Islet of Langerhans (tissue), 1 donor: ENCODE measurements at regions not wholly inside any gene's neighbourhood (a gene's known extent, or its start where the extent isn't known, plus 50 kb on each side); places are given as distances from the start of the nearest gene placed in this dataset.

ENCODE experiments used
- FAIRE-seq: peaks from one replicate; lab custom pipeline; 2011; peaks lifted over from hg19 to GRCh38; lab: Jason Lieb, UNC

DNA sequence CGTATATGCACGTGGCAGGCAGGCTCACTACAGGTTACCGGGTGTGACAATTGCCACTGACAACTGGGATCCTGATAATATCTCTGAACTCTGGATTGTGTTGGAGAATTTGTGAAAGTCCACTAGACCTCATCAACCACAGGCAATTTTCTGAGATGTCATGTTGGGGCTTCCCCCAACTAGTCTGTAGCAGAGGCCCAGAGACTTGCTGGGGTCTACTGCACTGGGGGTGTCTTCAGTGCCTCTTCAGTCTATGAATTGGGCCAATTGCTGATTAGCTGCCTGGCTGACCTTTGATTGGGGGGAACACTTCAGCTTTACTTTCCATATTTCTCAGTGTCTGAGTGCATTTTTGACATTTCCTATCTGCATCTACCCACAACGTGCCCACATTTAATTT lies 201.5 kb downstream of the MTX2 start:
- FAIRE-seq = no peak

DNA sequence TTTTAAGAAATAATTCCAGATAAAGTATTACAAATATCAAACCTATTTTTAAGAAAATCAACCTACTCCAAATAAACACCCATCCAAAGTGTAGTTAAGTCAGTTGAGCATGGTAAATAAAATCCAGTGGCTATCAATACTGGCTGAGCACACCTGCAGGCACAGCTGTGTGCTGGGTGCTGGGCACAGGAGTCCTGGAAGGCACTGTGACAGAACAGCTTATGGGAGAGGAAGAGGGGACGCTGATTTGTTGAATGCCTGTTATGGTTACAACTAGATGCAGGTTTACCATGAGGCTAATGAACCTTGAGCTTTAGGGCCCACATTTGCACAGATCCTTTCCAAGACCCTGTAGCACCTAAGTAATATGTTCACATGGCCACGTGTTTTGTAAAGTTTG lies 202.7 kb downstream of the MTX2 start:
- no peak for FAIRE-seq

DNA sequence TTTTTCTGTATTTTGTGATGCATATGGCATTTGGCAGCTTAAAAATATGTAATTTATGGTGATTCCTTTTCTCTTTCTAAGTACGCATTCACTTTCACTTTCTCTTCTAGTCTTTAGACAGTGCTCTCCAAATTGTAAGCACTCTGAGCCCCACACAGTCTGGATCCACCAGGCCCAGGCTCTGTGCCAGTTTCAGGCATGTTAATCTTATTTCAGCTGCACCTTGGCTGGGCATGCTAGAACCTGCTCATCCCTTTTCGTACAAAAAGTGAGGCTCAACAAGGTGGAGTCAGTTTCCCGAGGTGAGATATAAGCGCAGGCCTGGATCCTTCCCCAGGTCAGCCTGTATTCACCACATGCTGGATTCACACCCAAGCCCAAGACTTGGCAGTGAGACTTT lies 203.9 kb downstream of the MTX2 start:
- no peak for FAIRE-seq

DNA sequence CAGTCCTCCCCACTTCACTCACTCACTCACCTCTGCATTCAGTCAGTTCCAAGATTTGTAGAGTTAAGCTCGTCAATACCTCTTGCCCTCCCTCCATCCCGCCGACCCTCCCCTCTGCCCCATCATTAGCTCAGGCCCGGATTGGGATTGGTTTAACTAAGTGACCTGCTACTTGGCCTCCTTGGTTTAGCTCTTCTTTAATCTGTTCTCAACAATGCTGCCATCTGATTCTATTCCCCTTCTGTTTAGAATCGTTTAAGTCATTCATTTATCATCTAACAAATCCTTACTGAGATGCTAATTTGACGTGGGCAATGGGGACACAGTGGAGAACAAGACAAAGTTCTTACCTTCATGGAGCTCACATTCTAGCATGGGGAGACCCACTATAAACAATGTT lies 204.6 kb downstream of the MTX2 start:
- FAIRE-seq = no peak

DNA sequence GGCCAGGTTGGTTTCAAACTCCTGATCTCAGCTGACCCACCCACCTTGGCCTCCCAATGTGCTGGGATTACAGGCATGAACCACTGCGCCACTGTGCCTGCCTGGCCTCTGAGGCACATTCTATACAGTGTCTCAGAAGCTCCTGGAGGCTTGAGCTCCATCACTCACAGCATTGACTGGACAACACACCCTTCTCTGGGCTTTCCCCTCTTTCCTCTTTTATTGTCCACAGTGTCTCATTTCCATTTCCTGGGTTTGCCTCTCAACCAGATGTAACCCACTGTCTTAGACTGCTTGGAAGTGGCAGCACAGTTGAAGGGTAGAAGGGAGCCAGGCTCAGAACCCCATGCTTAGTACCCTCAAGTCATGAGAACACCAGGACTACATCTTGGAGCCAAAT lies 208.1 kb downstream of the MTX2 start:
- FAIRE-seq = no peak

DNA sequence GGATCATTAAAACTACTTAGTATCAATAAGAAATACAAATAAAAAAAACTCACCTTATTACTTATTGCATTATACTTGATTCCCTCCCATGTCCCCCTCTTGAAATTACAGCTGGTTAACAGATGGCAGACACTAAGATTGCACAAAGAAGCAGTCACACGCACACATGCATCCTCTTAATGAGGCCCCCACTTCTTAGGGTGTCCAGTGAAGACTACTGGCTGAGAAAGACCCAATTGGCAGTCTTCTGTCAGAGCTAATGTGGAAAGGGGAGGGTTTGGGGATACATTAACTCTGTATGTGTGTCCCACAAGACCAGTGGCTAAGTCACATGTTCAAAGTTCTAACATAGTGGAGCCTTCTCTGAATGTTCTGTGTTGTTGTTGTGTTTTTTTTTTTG lies 210.7 kb downstream of the MTX2 start:
- FAIRE-seq = no peak

DNA sequence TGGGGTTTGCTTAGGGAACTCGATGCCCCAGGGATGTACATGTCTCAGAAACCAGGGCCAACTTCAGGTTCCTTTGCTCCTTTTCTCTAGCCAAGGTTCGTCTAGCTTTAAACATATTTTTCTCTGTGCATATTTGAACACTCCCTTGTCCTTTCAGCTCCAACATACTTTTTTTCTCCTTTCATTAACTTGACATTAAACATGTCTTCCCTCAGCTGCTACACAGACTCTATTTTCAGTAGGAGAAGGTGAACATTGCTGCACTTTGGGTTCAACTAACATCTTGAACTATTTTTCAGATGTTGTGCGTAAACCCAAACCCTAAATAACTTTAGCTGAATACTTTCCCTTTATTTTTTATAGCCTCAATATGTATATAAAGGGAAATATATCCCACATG lies 212.9 kb downstream of the MTX2 start:
- FAIRE-seq = no peak

DNA sequence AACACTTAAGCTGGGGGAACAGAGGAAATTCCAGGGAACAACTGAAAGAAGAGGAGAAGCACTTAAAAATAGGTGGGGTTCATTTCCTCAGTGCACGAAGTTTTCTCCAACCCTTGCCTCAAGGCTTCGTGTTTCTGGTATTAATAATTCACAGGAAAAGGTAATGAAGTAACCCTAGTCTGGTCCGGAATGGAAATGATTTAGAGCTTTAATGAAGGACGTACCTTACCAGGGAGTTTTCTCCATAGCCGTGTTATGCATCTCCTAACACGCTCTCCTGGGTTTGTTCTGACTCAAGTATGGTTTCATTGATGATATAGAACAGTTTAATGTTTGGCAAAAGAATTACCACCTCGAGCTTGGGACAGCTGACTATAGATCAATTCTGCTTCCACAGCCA lies 214.2 kb downstream of the MTX2 start:
- no peak for FAIRE-seq

DNA sequence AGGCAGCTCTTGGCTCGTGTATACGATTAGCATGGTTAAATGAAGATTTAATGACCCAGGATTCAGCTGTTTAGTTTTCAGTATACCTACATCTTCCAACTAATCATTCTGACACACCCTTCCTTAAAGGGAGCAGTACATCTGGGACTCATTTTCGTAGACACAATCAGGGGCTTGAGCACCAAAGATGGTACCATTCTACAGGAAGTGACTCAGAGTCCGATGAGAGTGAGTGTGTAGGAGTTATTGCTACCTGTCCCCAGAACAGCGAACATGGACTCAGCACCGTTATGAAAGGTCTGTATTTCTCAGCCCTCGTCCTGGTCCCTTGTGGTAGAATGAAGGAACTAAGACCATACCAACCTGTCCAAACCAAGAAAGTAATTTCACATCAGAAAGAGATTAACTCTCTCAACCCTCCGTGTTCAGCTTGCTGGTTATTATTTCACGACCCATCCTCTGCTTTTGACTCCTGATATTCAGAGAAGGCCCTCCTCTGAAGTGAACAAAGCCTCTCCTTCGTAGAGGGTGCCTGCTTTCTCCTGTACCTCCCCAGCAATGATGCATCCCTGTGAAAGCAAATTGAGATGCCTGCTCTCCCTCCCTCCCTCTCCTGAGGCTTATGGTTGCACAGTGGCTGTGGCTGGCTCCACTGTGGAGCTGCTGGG lies 214.8 kb downstream of the MTX2 start:
- FAIRE-seq = no peak

DNA sequence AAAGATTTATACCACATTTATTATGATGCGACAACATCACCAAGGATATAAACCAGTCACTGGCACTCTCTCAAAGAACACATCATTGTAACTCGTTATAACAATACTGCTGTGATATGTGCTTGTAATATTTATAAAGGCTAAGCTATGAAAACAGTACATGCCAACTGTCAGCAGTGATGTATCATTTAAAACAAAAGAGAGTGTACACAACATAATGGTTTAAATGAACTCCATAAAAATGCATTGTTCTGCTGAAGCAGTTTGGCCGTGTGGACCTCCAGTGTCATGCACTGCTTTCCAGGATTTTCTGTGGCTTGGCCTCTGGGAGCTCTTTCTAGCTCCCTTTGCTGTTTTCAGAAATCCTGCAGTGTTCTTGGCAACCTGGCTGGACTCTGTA lies 215.6 kb downstream of the MTX2 start:
- no peak for FAIRE-seq

DNA sequence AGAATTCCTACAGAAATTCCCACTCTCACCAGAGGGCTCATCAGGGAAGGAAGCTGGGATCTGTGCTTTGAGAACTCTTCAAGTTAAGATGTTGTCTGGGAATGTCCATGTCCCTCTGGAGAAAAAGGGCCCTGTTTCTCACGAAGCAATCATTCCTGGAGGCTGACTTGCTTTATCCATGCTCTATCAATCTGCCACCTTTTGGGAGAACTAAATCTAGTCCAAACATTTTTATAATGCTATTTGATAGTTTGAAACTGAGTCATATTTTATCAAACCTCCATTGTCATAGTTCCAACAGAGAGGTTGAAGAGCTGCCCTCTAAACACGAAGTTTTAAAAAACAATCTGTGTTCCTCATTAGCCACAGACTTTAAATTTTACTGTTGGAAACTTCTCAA lies 219.2 kb downstream of the MTX2 start:
- no peak for FAIRE-seq

DNA sequence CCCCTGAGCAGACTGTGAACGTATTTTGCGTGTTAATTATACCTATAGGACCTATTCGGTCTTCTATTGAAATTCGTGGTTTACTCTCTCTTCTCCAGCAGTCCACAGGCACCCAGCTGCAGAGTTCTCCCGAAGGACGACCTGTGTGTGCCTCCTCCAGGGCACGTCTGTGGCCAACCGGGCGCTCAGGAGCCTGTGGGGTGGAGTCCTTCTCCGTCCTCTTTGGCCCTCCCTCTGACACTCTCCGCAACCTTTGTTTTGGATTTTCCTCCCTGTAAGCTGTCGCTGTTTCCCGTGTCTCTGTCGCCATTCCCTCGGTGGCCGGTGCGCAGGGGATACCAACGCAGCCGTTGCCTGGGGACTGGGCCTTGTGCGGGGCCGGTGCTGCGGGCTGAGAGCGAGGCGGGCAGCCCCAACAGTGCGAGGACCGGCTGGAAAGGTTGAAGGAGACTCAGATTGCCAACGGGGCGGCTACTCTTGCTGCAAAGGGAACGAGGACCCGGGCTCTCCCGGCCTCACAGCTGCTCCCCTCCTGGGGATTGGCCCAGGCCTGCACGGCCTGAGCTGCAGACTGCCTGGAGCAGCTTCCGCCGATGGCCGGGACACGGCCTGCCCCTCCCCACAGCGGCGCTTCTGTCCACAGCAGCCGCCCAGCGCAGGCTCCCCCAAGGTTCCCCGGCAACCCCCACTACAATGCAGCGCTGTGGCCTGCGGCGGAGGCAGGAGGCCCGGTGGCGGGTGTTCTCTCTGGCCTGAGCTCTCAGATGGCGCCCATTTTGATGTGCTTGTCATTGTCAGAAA lies 221.0 kb downstream of the MTX2 start:
- no peak for FAIRE-seq

DNA sequence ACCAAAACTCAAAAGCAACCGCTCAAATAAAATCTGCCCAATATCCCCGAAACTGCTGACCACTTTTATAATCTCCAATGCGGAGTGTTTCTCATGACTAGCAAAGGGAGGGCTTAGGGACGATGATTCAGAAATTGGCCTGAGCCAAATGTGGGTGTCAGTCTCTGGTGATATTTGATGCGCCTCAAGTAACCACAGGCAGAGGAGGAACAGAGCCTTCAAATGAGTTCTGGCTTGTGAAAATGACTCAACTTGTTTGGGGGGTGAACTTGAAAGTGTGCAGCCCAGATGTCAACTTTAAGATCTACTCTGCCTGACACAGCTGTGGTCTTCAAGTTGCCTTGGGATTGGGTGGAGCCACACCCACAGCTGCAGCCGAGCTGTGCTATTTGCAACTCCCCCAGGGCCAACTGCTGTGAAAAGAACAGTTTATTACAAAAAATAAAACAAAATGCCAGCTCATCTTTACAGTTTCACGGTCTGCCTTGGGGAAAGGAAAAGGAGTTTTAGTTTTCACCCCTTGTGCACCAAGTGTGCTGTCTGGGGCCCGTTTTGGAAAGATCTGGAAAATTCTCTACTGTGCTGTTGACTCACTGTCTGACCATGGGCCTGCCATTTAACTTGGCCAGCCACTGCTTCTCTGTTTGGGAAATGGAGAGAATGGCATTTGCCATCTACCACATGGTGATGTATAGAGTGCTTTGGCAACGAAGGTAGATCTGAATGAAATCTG lies 222.1 kb downstream of the MTX2 start:
- FAIRE-seq = no peak

DNA sequence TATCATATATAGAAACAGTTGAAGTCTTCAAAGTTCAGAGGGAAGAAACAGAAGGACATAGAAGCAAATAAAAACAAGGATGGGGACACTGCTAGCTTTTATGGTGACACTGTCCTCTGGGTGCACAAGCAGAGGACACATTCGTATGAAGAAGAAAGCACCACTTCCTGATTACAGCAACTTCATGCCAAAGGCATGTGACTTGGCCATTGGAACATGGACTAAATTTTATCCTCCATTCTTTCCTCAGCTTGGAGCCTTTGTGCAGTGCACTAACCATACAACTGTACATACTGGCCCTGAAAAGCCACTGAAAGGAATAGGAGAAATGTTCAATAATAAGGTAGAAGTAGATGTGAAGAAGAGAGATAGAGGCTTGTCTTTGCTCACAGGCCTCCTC lies 223.3 kb downstream of the MTX2 start:
- no peak for FAIRE-seq

DNA sequence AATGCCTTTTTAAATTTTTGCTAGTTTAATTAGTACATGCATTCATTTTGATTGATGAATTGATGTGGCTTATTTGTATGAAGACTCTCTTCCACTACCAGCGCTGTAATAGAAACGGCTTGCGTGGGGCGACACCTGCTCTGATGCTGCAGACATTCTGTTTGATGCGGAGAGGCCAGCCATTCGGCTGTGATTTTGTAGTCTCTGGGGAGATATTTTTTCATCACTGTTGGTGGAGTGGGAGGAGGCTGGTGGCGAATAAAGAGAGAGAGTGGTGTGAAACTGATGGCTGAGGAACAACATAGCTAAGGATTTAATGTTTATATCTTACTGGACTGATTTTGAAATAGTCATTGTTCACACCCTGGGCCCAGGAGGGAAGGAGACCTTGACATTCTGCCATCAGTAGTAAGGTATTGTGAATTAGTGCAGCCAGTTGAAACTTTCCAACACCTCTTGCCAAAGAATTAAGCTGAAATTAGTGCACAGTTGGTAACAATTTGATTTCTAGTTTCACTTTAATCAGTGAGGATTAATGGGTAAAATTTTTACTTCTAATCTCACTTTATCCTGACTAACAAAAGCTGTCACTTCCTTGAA lies 224.1 kb downstream of the MTX2 start:
- no peak for FAIRE-seq

DNA sequence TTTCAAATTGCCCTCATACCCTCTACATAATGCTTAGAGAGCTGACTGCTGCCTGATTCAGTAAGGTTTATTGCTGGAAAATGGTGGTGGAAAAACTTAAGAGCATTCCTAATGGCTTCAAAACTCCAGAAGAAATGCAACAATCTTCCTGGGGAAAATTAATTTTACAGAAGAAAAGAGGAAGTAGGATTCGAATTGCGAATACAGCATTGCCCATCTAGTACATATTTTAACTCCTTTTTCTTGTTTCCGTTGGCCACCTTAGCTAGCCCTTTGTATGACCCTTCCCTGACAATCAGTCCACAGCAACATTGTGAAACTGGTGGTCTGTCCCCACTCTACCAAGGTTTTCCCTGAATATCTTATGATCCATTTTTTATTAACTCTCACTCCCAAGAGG lies 224.7 kb downstream of the MTX2 start:
- no peak for FAIRE-seq

DNA sequence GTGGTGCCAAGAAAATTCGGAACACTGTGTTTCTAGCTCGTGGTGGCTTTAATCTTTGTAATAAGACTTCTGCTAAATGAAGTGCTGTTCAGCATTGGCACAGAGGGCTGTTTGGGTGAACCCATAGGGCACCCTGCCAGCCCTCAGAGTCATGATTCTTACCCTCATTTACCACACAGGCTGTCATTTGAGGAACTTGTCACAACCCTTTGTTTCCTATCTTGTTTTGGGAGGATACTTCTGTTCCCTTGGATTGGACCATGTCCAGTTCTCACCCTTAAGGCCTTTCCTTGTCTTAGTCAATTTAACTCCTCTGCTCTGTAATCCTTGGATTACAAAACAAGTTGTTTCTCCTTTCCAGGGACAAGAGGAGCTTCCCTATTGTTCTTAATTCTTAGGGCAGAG lies 225.7 kb downstream of the MTX2 start:
- no peak for FAIRE-seq

DNA sequence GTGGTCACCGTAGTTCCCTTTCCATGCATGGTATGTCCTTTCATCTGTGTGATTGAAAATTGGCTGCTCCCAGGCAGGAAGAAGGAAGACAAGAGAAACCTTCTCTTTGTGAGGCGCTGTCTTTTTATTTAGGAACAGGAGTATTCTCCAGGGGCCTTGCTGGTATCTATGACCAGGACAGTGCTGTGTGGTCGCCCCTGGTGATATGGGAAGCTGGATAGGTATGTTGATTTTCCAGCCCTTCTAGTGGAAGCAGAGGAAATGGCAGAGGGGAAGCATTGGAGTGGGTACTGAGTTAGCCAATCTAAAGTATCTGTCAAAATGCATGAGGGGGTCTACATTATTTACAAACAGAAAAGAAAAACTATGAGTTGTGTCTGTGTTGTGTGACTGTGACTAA lies 226.6 kb downstream of the MTX2 start:
- FAIRE-seq = no peak

DNA sequence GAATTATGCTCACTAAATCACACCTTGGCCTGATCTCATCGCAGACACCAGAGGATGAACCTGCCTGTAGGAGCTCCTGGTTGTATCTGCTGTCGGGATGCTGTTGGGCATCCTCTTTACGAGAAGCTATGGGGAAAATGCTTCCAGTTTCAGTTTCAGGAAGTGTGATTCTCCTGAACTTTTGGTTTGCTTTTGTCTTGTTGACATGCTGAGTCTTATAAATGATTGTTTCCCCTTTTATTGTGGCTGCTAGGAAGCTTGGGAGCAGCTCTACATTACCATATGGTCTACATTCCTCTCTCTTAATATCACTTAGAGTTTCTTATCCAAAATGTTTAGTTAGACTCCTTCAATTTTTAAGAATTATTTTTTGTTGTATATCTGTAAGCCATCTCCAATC lies 227.5 kb downstream of the MTX2 start:
- FAIRE-seq = no peak

DNA sequence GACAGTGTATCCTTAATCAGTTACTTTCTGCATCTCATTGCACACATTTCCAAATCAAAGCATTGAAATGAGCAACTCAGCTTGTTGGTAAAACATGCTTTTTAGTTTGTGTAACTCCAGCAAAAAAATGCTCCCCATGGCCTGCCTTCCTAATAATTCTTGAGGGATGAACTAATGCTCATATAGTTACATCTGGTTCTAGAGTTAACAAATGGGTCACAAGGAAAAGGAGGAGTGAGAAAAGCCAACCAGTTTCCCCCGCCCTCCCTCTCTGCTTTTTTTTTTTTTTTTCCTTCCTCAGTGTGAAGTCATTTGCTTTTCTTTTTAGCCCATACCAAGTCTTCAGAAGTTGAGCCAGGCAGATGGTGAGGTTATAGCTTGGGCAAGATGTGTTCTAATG lies 231.7 kb downstream of the MTX2 start:
- FAIRE-seq = no peak

DNA sequence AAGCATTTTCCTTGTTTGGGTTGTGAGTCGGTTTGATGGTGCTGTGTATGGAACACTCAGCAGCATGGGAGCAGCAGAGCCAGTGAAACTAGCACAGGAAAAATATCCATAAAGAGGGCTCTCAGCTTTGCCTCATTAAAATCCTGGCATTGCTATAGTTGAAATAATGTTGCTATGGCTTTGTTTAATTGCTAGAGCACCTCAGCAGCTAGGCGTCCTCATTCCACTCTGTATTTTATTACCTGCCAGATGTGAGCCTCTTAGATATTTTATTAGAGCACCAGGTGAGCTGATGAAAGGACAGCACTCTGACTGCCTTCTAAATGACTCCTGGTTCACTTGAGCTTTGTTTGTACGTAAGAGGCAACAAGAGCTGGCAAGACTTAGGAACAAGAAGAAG lies 232.4 kb downstream of the MTX2 start:
- no peak for FAIRE-seq

DNA sequence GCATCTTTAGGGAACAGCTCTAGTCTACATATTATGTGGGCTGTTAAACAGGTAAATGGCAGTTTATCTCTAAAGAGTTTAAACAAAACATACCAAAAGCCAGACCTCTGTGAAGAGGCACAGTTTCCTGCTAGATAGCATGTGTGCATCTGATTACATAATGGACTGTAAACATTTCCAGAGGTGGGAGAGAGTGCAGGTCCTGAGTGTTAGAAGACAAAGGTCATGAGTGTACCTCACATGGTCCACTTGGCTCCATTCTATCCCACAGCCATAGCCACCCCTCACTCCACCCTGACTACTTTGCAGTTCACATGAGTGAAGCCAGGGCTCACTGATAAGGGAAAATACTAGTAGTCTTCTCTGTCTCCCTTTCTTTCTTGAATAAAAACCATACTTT lies 233.4 kb downstream of the MTX2 start:
- FAIRE-seq = no peak

DNA sequence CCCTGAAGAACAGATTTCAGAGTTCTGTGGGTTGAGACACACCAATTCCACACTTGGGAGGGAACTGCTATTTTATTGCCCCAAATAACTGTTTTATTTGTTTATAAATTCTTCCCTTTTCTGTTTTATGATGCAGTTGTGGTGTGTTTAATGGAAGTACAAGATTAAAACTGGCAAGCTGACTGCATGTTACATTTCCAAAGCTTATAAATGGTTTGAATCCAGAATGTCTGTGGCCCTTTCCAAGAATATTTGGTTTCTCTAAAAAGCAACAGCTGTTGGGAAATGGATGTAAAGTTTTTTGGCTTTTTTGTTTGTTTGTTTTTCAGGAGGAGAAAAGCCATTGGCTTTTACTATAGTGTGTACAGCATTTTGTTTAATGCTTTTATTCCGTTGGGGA lies 234.5 kb downstream of the MTX2 start:
- no peak for FAIRE-seq
